ENCODE measurements at regions not wholly inside any gene's neighbourhood (a gene's known extent, or its start where the extent isn't known, plus 50 kb on each side); places are given as distances from the start of the nearest gene placed in this dataset.

DNA sequence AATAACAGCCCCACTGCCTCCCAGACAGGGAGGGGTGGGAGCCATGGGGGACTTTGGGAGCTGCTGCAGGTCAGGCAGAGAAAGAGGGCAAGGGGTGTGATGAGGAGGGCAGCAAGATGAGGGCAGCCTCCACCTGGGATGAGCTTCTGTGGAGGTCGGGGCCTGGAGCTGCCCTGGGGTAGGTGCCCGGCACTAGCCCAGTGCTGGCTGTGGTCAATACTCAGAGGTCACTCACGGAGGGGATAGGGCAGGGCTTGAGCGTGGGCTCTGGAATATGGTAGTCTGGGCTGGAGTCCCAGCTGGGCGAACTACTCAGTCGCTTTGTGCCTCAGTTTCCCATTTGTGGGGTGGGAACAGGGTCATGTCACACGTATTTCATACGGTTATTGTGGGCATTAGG is 169.0 kb downstream of the IRF8 start:
- Histone ChIP-seq H3K9me3 (ENCODE audit: control insufficient read depth, insufficient read depth, low read length) (no peaks in the 10 kb centered on the region), H3K27me3 (ENCODE audit: control insufficient read depth, insufficient read depth, low read length) (no peaks in the 10 kb centered on the region), H3K4me3 (ENCODE audit: low read depth, low read length) (no peak overlapping the region), H3K36me3 (ENCODE audit: control insufficient read depth, insufficient read depth, low read length) (no peaks in the 10 kb centered on the region), H3K4me1 (ENCODE audit: control insufficient read depth, insufficient read depth, low read length) (no peaks in the 10 kb centered on the region), H3K9ac (ENCODE audit: low read depth, low read length) (no peak overlapping the region)

DNA sequence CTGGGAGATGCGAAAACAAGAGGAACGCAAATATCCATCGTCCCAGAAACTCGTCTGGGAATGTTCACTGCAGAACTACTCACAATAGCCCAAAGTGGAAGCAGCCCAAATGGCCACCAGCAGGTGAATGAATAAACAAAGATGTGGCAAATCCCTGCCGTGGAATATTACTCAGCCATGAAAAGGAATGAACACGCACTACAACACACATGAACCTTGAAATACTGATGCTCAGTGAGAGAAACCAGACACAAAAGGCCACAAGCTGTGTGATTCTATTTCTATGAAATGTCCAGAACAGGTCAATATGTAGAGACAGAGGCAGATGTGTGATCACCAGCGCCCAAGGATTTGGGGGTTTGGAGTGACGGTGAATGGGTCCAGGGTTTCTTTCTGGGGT is 169.8 kb downstream of the IRF8 start:
- Histone ChIP-seq H3K9me3 (ENCODE audit: control insufficient read depth, insufficient read depth, low read length) (no peaks in the 10 kb centered on the region), H3K4me1 (ENCODE audit: control insufficient read depth, insufficient read depth, low read length) (no peaks in the 10 kb centered on the region), H3K9ac (ENCODE audit: low read depth, low read length) (no peak overlapping the region), H3K36me3 (ENCODE audit: control insufficient read depth, insufficient read depth, low read length) (no peaks in the 10 kb centered on the region), H3K4me3 (ENCODE audit: low read depth, low read length) (no peak overlapping the region), H3K27me3 (ENCODE audit: control insufficient read depth, insufficient read depth, low read length) (no peaks in the 10 kb centered on the region)

DNA sequence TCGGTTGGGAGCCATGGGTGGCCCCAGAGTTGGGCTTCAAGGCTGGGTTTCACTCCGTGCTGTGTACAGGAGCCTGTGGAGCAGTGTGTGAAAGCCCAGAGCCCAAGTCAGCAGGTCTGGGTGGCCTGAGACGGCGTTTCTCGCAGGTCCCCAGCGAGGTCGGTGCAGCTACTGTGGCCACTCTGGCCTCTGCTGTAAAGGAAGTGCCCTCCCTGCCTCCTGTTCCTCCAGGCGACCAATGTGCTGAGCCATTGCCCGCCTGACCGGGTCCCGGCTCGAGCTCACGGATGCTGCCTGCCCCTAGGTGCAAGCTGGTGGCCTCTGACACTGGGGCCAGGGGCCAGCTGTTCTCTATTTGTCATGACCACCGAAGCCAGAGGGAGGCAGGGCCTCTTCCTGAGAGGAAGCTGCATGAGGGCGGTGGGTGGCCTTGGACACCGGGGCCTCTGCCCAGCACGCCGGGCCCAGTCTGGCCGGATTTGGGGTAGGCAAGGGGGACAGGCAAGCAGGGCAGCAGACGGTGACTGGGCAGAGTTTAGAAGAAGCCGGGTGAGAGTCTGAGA is 170.9 kb downstream of the IRF8 start:
- no peaks in the 10 kb centered on the region for H3K4me1 ChIP-seq (ENCODE audit: control insufficient read depth, insufficient read depth, low read length)
- no peak overlapping the region for H3K4me3 ChIP-seq (ENCODE audit: low read depth, low read length)
- H3K36me3 ChIP-seq (ENCODE audit: control insufficient read depth, insufficient read depth, low read length), result no peaks in the 10 kb centered on the region
- H3K9me3 ChIP-seq (ENCODE audit: control insufficient read depth, insufficient read depth, low read length), result no peaks in the 10 kb centered on the region
- no peak overlapping the region for H3K9ac ChIP-seq (ENCODE audit: low read depth, low read length)
- no peaks in the 10 kb centered on the region for H3K27me3 ChIP-seq (ENCODE audit: control insufficient read depth, insufficient read depth, low read length)

DNA sequence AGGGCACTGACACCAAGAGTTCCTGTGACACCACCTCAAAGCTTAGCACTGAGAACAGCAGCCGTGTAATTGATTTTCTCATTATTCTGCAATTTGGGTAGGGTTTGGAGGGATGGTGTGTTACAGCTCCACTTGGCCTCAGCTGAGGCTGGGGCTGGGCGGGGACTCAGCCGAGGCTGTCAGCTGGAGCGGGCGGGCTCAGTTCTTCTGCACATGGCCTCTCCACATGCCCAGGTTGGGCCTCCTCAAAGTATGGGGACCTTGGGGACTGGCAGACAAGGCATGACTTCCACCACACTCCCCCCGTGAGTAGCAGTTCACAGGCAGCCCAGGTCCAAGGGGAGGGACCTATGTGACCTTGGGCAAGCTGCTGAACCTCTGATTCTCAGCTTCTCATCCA is 171.5 kb downstream of the IRF8 start:
- Histone ChIP-seq H3K27me3 (ENCODE audit: control insufficient read depth, insufficient read depth, low read length) (no peaks in the 10 kb centered on the region), H3K9ac (ENCODE audit: low read depth, low read length) (no peak overlapping the region), H3K36me3 (ENCODE audit: control insufficient read depth, insufficient read depth, low read length) (no peaks in the 10 kb centered on the region), H3K4me3 (ENCODE audit: low read depth, low read length) (no peak overlapping the region), H3K4me1 (ENCODE audit: control insufficient read depth, insufficient read depth, low read length) (no peaks in the 10 kb centered on the region), H3K9me3 (ENCODE audit: control insufficient read depth, insufficient read depth, low read length) (no peaks in the 10 kb centered on the region)

DNA sequence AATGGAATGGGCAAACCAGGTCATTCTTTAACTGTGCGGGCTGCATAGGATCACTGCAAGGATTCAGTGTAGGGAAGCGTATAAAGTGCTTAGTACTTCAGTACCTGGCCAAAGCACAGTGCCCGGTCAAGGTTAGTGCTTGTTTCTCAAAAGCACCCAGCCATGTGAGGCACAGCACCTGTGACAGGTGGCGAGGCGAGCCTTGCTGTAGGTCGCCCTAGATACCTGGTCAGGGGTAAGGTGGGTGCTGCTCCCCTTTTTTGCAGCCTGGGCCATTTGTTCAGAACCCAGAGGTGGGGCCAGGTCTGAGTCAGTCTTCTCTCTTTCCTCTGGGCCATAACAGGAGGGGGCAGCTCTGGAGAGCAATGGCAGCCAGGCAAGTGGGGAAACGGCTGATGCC is 172.0 kb downstream of the IRF8 start:
- Histone ChIP-seq H3K9me3 (ENCODE audit: control insufficient read depth, insufficient read depth, low read length) (no peaks in the 10 kb centered on the region), H3K36me3 (ENCODE audit: control insufficient read depth, insufficient read depth, low read length) (no peaks in the 10 kb centered on the region), H3K9ac (ENCODE audit: low read depth, low read length) (no peak overlapping the region), H3K27me3 (ENCODE audit: control insufficient read depth, insufficient read depth, low read length) (no peaks in the 10 kb centered on the region), H3K4me1 (ENCODE audit: control insufficient read depth, insufficient read depth, low read length) (no peaks in the 10 kb centered on the region), H3K4me3 (ENCODE audit: low read depth, low read length) (no peak overlapping the region)

DNA sequence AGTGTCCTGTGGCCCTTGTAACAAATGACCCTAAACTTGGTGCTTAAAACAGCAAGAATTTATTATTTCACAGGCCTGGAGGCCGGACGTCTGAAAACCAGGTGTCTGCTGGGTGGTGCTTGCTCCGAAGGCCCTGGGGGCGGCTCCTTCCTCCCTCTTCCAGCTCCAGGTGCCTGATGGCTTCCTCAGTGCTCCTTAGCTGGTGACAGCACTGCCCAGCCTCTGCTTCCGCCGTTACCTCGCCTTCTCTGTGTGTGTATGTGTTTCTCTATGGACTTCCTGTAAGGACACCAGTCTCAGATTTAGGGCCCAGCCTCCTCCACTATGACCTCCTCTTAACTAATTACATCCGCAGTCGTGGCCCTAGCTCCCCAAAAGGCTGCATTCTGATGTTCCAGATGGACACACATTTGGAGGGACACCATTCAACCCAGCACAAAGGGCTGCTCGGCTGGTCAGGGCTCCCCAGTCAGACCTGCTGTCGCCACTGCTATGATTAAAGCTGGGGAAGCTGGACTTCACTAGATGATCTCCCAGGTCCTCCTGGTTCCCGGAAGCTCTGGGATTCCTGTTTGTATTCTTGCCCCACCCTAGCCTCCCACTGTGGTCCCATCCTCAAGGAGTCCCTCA is 172.8 kb downstream of the IRF8 start:
- Histone ChIP-seq H3K9ac (ENCODE audit: low read depth, low read length) (no peak overlapping the region), H3K36me3 (ENCODE audit: control insufficient read depth, insufficient read depth, low read length) (no peaks in the 10 kb centered on the region), H3K4me3 (ENCODE audit: low read depth, low read length) (no peak overlapping the region), H3K4me1 (ENCODE audit: control insufficient read depth, insufficient read depth, low read length) (no peaks in the 10 kb centered on the region), H3K9me3 (ENCODE audit: control insufficient read depth, insufficient read depth, low read length) (no peaks in the 10 kb centered on the region), H3K27me3 (ENCODE audit: control insufficient read depth, insufficient read depth, low read length) (no peaks in the 10 kb centered on the region)

DNA sequence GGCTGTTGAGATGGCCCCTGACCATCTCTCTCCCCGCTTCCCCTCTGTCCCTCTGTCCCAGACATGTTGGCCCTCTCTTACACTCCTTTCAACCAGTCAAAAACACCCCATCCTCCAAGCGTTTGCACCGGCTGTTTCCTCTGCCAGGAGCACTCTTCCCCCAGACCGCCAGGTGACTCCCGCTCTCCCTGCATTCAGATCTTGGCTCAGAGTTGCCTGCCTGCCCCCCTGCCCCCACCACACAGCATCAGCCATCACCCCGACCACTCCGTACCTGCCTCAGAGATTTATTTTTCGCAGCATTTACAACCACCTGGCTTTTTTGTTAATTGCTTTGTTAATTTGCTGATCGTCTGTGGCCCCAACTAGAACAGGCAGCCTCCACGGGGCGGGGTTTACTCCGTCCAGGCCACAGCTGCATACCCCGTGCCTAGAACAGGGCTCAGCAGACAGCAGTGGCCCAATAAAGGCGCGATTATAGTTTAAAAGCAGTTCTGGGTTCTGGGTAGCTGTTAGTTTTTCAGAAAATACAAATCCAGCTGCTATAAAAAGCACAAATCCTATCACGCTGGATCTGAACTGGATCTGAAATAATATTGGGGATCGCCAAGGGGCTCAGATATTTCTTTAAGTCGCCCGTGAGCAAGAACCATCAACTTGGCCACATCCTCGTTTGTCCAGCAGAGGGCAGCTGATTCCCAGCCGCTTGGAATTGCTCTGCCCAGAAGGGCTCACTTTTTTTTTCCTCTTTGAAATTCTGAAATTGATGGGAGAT is 173.6 kb downstream of the IRF8 start:
- Histone ChIP-seq H3K9me3 (ENCODE audit: control insufficient read depth, insufficient read depth, low read length) (no peaks in the 10 kb centered on the region), H3K27me3 (ENCODE audit: control insufficient read depth, insufficient read depth, low read length) (no peaks in the 10 kb centered on the region), H3K4me1 (ENCODE audit: control insufficient read depth, insufficient read depth, low read length) (no peaks in the 10 kb centered on the region), H3K36me3 (ENCODE audit: control insufficient read depth, insufficient read depth, low read length) (no peaks in the 10 kb centered on the region), H3K9ac (ENCODE audit: low read depth, low read length) (no peak overlapping the region), H3K4me3 (ENCODE audit: low read depth, low read length) (no peak overlapping the region)

DNA sequence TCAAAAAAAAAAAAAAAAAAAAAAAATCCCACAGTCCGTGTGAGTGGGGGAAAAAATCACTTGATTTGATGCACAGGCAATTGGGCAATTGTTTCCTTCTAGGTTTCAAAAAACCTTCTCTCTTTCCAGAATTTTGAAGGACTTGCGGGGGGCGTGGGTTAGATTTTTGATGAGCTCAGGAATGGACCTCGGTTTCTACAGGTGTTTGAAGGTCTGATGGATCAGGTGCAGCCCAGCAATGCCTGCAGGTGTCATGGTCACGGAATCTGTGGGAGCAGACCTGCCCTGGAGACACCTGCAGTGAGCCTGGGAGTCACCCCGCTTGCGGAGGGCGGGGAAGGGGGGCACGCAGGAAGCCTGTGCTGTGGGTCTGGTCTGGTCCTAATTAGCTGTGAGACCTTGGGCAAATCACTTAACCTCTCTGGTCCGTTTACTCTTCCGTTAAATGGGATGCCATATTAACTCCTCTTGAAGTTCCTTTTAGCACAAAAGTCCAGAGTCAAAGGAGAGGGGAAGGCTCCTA is 174.2 kb downstream of the IRF8 start:
- Histone ChIP-seq H3K4me3 (ENCODE audit: low read depth, low read length) (no peak overlapping the region), H3K27me3 (ENCODE audit: control insufficient read depth, insufficient read depth, low read length) (no peaks in the 10 kb centered on the region), H3K4me1 (ENCODE audit: control insufficient read depth, insufficient read depth, low read length) (no peaks in the 10 kb centered on the region), H3K9ac (ENCODE audit: low read depth, low read length) (no peak overlapping the region), H3K36me3 (ENCODE audit: control insufficient read depth, insufficient read depth, low read length) (no peaks in the 10 kb centered on the region), H3K9me3 (ENCODE audit: control insufficient read depth, insufficient read depth, low read length) (no peaks in the 10 kb centered on the region)

DNA sequence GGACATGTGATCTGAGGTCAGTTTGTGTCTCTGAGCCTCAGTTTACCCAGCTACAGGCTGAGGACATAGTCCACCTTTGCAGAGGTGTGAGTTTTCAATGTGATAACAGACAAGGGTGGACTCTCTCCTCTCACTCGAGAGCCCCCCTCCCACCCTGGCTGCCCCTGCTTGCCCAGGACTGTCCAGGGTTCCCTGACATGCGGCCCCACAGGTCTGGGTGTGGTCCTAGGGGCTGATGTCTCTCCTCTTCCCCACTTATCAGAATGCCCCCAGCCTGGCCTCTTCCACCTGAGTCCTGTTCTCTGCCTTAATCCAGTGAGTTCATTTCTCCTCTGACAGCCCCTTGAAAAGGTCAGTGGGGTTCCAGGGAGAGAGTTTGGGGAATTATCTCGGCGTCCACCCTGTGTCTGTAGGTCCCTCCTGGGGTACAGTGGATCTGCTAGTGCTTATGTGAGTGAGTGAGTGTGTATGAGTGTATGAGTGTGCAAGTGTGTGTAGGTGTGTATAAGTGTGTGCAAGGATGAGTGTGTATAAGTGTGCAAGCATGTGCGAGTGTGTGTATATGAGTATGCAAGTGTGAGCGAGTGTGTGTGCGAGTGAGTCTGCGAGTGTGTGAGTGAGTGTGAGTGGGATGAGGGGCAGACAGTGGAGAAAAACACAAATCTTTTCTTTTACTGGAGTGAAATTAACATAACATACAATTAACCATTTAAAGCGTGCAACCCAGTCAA is 175.0 kb downstream of the IRF8 start:
- Histone ChIP-seq H3K27me3 (ENCODE audit: control insufficient read depth, insufficient read depth, low read length) (no peaks in the 10 kb centered on the region), H3K4me1 (ENCODE audit: control insufficient read depth, insufficient read depth, low read length) (no peaks in the 10 kb centered on the region), H3K36me3 (ENCODE audit: control insufficient read depth, insufficient read depth, low read length) (no peaks in the 10 kb centered on the region), H3K4me3 (ENCODE audit: low read depth, low read length) (no peak overlapping the region), H3K9me3 (ENCODE audit: control insufficient read depth, insufficient read depth, low read length) (no peaks in the 10 kb centered on the region), H3K9ac (ENCODE audit: low read depth, low read length) (no peak overlapping the region)

DNA sequence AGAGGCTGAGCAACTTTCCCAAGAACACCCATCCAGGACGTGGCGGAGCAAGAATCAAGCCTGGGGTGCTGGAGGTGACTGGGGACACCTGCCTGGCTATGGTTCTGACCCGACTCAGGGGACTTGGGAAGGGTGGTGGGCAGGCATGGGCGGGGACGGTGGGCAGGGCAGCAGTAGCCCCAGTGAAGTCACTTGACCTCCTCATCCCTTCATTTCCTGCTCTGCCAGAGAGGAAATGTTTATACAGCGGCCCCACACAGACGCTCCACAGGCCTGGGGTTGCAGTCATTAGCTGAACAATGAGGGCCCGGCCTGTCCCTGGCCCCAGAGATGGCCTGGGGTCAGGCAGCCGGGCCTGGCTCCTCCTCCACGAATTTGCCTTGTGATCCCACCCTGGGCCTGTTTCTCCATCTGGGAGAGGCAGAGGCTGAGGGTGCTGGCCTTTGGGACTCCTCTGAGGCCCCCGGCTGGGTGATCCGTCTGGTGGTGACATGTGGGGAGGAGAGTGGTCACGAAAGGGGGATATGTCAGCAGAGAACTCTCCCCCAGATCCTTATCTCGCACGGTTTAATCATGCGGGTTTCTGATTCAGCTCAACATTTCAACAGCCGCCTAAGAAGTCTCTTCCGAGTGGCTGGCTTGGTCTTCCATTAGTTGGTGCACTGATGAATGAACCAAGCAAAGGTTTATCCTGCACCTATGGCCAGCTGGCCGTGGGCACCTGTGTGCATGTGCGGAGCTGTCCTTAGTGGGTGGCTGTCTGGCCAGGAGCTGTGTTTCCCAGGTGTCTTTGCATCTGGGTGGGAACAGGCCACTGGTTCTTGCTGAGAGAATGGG is 175.9 kb downstream of the IRF8 start:
- Histone ChIP-seq H3K36me3 (ENCODE audit: control insufficient read depth, insufficient read depth, low read length) (no peaks in the 10 kb centered on the region), H3K9ac (ENCODE audit: low read depth, low read length) (no peak overlapping the region), H3K4me3 (ENCODE audit: low read depth, low read length) (no peak overlapping the region), H3K27me3 (ENCODE audit: control insufficient read depth, insufficient read depth, low read length) (no peaks in the 10 kb centered on the region), H3K9me3 (ENCODE audit: control insufficient read depth, insufficient read depth, low read length) (no peaks in the 10 kb centered on the region), H3K4me1 (ENCODE audit: control insufficient read depth, insufficient read depth, low read length) (no peaks in the 10 kb centered on the region)

DNA sequence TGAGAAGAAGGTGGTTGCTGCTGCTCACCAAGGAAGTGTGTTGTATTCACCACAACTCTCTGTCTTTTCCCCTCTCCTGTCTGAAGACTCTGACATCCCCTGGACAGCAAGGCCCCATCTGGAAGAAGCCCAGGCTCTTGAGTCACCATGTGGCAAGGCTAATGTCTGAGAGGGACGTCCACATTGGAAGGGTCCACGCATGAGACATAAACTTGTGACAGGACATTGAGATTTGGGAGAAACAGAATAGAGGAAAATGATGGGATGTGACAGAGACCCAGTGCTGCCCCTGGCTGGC is 176.5 kb downstream of the IRF8 start:
- H3K4me3 ChIP-seq (ENCODE audit: low read depth, low read length), result no peak overlapping the region
- no peaks in the 10 kb centered on the region for H3K4me1 ChIP-seq (ENCODE audit: control insufficient read depth, insufficient read depth, low read length)
- no peaks in the 10 kb centered on the region for H3K36me3 ChIP-seq (ENCODE audit: control insufficient read depth, insufficient read depth, low read length)
- no peaks in the 10 kb centered on the region for H3K9me3 ChIP-seq (ENCODE audit: control insufficient read depth, insufficient read depth, low read length)
- no peaks in the 10 kb centered on the region for H3K27me3 ChIP-seq (ENCODE audit: control insufficient read depth, insufficient read depth, low read length)
- H3K9ac ChIP-seq (ENCODE audit: low read depth, low read length), result no peak overlapping the region
